A549 (cell line): ENCODE measurements at regions not wholly inside any gene's neighbourhood (a gene's known extent, or its start where the extent isn't known, plus 50 kb on each side); places are given as distances from the start of the nearest gene placed in this dataset.
"Not testable (repeated sequence)": the region's sequence is repeated elsewhere in the genome, so short reads cannot be mapped to it uniquely, and the experiment has no call there.

ENCODE experiments used
- ATAC-seq, 2 experiments: fragments of 200-7000 bp in 1 of 2; fragments of >200 bp in 1 of 2; cut with Nextera tagmentation in 1 of 2; cut with Tn5 transposase in 1 of 2; 3 replicates each; pipeline versions ENCODE4 v1.8.0 to v1.9.1; 2018 to 2020; ENCODE audit warnings: mild to moderate bottlenecking in 1 of 2, moderate library complexity in 1 of 2
- CTCF ChIA-PET: fragments of 300-600 bp; sonication (Branson Sonifier 250); formaldehyde crosslinking; extraction: SDS; loops from one replicate; lab custom pipeline; 2021; ENCODE audit warnings: antibody characterized with exemption, inconsistent platforms; lab: Yijun Ruan, JAX
- POLR2A ChIA-PET: fragments of 350-600 bp; formaldehyde crosslinking; extraction: SDS; loops from one replicate; lab custom pipeline; 2021; ENCODE audit warnings: antibody characterized with exemption, inconsistent platforms; lab: Yijun Ruan, JAX
- DNase-seq, 2 experiments: peaks; one replicate each; pipeline versions ENCODE4 v3.0.0 to v3.0.0-alpha.2; 2011 to 2016; ENCODE audit warnings: low read depth in 1 of 2, low spot score in 1 of 2
- FAIRE-seq: peaks from 2 replicates; lab custom pipeline; 2011; peaks lifted over from hg19 to GRCh38; lab: Jason Lieb, UNC
- H3K27ac ChIP-seq, 2 experiments: fragments of >200 bp; sonication (Bioruptor Twin); formaldehyde crosslinking; 3 replicates each; pipeline ENCODE4 v1.5.1; 2016 to 2017
- H3K4me1 ChIP-seq: fragments of >200 bp; sonication (Bioruptor Twin); formaldehyde crosslinking; 3 replicates; pipeline ENCODE4 v1.6.1; 2016
- H3K4me2 ChIP-seq: fragments of >200 bp; sonication (Bioruptor Twin); formaldehyde crosslinking; 3 replicates; pipeline ENCODE4 v1.6.1; 2016
- H3K4me3 ChIP-seq: fragments of >200 bp; sonication (Bioruptor Twin); formaldehyde crosslinking; 3 replicates; pipeline ENCODE4 v1.5.1; 2016
- H3K9me3 ChIP-seq: fragments of >200 bp; sonication (Bioruptor Twin); formaldehyde crosslinking; 3 replicates; pipeline ENCODE4 v1.6.1; 2016
- BHLHE40 ChIP-seq: IDR thresholded peaks from 2 replicates; pipeline ENCODE4 v1.6.1; 2012; ENCODE audit warnings: low read depth, low read length, inconsistent platforms
- CBX8 ChIP-seq: fragments of 200-600 bp; sonication (generic); IDR thresholded peaks from 2 replicates; pipeline ENCODE4 v1.6.1; 2016
- CHD2 ChIP-seq: fragments of 150-350 bp; IDR thresholded peaks from 2 replicates; pipeline ENCODE4 v1.6.1; 2014; ENCODE audit warnings: low read length; ENCODE audit not compliant: partially characterized antibody
- CTCF ChIP-seq: fragments of >200 bp; sonication (Bioruptor Twin); formaldehyde crosslinking; IDR thresholded peaks from 3 replicates; pipeline ENCODE4 v1.5.1; 2016
- FOXS1 ChIP-seq: fragments of 250-450 bp; sonication (Bioruptor Pico); IDR thresholded peaks from 2 replicates; pipeline ENCODE4 v1.5.0; 2020; ENCODE audit warnings: mild to moderate bottlenecking, moderate library complexity
- GATA3 ChIP-seq: IDR thresholded peaks from 2 replicates; pipeline ENCODE4 v1.6.1; 2012; ENCODE audit warnings: borderline replicate concordance
- HDAC2 ChIP-seq: fragments of 200-600 bp; sonication (generic); IDR thresholded peaks from 2 replicates; pipeline ENCODE4 v1.6.1; 2016
- HES2 ChIP-seq: fragments of >200 bp; sonication (Bioruptor Twin); formaldehyde crosslinking; IDR thresholded peaks from 2 replicates; pipeline ENCODE4 v1.6.1; 2016
- HEYL ChIP-seq: fragments of 250-450 bp; sonication (Bioruptor Pico); IDR thresholded peaks from 2 replicates; pipeline ENCODE4 v1.8.0; 2021; ENCODE audit warnings: mild to moderate bottlenecking, moderate library complexity
- JUNB ChIP-seq: fragments of >200 bp; sonication (Bioruptor Twin); formaldehyde crosslinking; IDR thresholded peaks from 2 replicates; pipeline ENCODE4 v1.6.1; 2016
- KDM1A ChIP-seq: fragments of 200-600 bp; sonication (generic); IDR thresholded peaks from 2 replicates; pipeline ENCODE4 v1.6.1; 2016; ENCODE audit warnings: low read depth, mild to moderate bottlenecking
- KDM5A ChIP-seq: fragments of 200-600 bp; sonication (generic); IDR thresholded peaks from 2 replicates; pipeline ENCODE4 v1.6.1; 2016; ENCODE audit warnings: antibody characterized with exemption, mild to moderate bottlenecking
- MAX ChIP-seq: IDR thresholded peaks from 2 replicates; pipeline ENCODE4 v1.6.1; 2012
- MAZ ChIP-seq: fragments of 150-350 bp; IDR thresholded peaks from 2 replicates; pipeline ENCODE4 v1.6.1; 2014; ENCODE audit warnings: antibody characterized with exemption, low read depth, low read length, borderline replicate concordance
- NFE2L2 ChIP-seq: fragments of 150-350 bp; conservative IDR thresholded peaks from 2 replicates; pipeline ENCODE4 v1.6.1; 2014; ENCODE audit warnings: low read length
- NPAS2 ChIP-seq: fragments of 250-450 bp; sonication (Bioruptor Pico); IDR thresholded peaks from 2 replicates; pipeline ENCODE4 v1.8.0; 2022; ENCODE audit warnings: mild to moderate bottlenecking, moderate library complexity, borderline replicate concordance
- NR3C1 ChIP-seq: fragments of >200 bp; sonication (Bioruptor Twin); formaldehyde crosslinking; IDR thresholded peaks from 3 replicates; pipeline ENCODE4 v1.6.1; 2017
- PHF8 ChIP-seq: fragments of 200-600 bp; sonication (generic); IDR thresholded peaks from 2 replicates; pipeline ENCODE4 v1.6.1; 2016; ENCODE audit warnings: low read depth, mild to moderate bottlenecking, antibody characterized with exemption, moderate library complexity, borderline replicate concordance
- POLR2A ChIP-seq: IDR thresholded peaks from 2 replicates; pipeline ENCODE4 v1.6.1; 2012; ENCODE audit warnings: mild to moderate bottlenecking, low read length
- POLR2AphosphoS2 ChIP-seq: conservative IDR thresholded peaks from 2 replicates; pipeline ENCODE4 v1.6.1; 2012; ENCODE audit warnings: low read length, improper control_type of control experiment, inconsistent platforms
- RCOR1 ChIP-seq: fragments of 150-350 bp; IDR thresholded peaks from 2 replicates; pipeline ENCODE4 v1.6.1; 2014; ENCODE audit warnings: antibody characterized with exemption, low read length, low read depth
- REST ChIP-seq: fragments of 200-600 bp; sonication (generic); IDR thresholded peaks from 2 replicates; pipeline ENCODE4 v1.6.1; 2016; ENCODE audit warnings: antibody characterized with exemption, mild to moderate bottlenecking, moderate library complexity
- SMC3 ChIP-seq: fragments of >200 bp; sonication (Bioruptor Twin); formaldehyde crosslinking; IDR thresholded peaks from 3 replicates; pipeline ENCODE4 v1.6.1; 2018; ENCODE audit warnings: inconsistent platforms
- TFCP2L1 ChIP-seq: fragments of 250-450 bp; sonication (Bioruptor Pico); IDR thresholded peaks from 2 replicates; pipeline ENCODE4 v1.5.0; 2021; ENCODE audit warnings: mild to moderate bottlenecking
- USF2 ChIP-seq: fragments of 450-650 bp; IDR thresholded peaks from 2 replicates; pipeline ENCODE4 v1.6.1; 2014; ENCODE audit warnings: antibody characterized with exemption
- ZC3H11A ChIP-seq: fragments of 450-650 bp; IDR thresholded peaks from 2 replicates; pipeline ENCODE4 v1.6.1; 2014; ENCODE audit warnings: antibody characterized with exemption, mild to moderate bottlenecking
- WGBS: methylation state at CpG from one replicate; pipeline ENCODE4 v1.1.6; 2017; ENCODE audit errors: missing lambda C conversion rate; 5-methylcytosine and 5-hydroxymethylcytosine counted together

GRCh38 chr7:116407165-116407564 lies 92.4 kb upstream of the CAV2 start:
- Histone ChIP-seq H3K4me3 (no peak overlapping the region), H3K9me3 (no peaks in the 10 kb centered on the region), H3K27ac (peak overlapping the region in 1 of 2 experiments; percentile 59; a peak in 1 of 6 replicates), H3K4me2 (peak overlapping the region; percentile 21; the same call in 1 of the 3 replicates), H3K4me1 (peaks cover 26% of the 10 kb centered on the region)
- DNase-seq, result no peak
- 84% methylated on average over 3 of the region's 3 CpGs for WGBS
- ATAC-seq, result no peak
- no peak for FAIRE-seq
- ChIA-PET CTCF (no interaction called here), POLR2A (no interaction called here)
- TF ChIP-seq BHLHE40 (no peak), NPAS2 (no peak), USF2 (no peak), HEYL (CRISPR knock-in tag) (no peak), HES2 (no peak), CHD2 (no peak), HDAC2 (no peak), GATA3 (no peak), JUNB (no peak), TFCP2L1 (CRISPR knock-in tag) (no peak), NR3C1 (no peak), NFE2L2 (no peak)

GRCh38 chr7:116408166-116408565 lies 91.4 kb upstream of the CAV2 start:
- DNase-seq, result no peak
- Histone ChIP-seq H3K4me1 (peaks cover 24% of the 10 kb centered on the region), H3K9me3 (no peaks in the 10 kb centered on the region), H3K4me3 (no peak overlapping the region), H3K27ac (0 out of 6 replicates have a peak overlapping the region, but pooled peaks of 1 of the 2 experiments have one; percentile 4), H3K4me2 (no peak overlapping the region)
- FAIRE-seq, result no peak
- TF ChIP-seq SMC3, result no peak
- no peak for TF ChIP-seq CTCF
- no peak for TF ChIP-seq CBX8
- no peak for TF ChIP-seq RCOR1
- no peak for TF ChIP-seq POLR2AphosphoS2
- no peak for TF ChIP-seq KDM1A
- TF ChIP-seq REST, result no peak
- TF ChIP-seq HDAC2, result no peak
- no peak for TF ChIP-seq MAX
- no peak for TF ChIP-seq KDM5A
- no peak for TF ChIP-seq USF2
- TF ChIP-seq MAZ, result no peak
- no peak for TF ChIP-seq CHD2
- TF ChIP-seq FOXS1 (CRISPR knock-in tag), result no peak
- TF ChIP-seq ZC3H11A, result no peak
- no peak for TF ChIP-seq PHF8
- TF ChIP-seq POLR2A, result no peak
- ChIA-PET POLR2A (no interaction called here), CTCF (no interaction called here)
- WGBS, result 89% methylated on average over 2 of the region's 2 CpGs
- ATAC-seq, result no peak

GRCh38 chr7:116408831-116409453 lies 90.6 kb upstream of the CAV2 start:
- H3K27ac ChIP-seq, ATAC-seq, H3K4me2 ChIP-seq, POLR2A ChIA-PET, H3K9me3 ChIP-seq, DNase-seq, FAIRE-seq, H3K4me3 ChIP-seq: not testable (repeated sequence)
- WGBS, result 89% methylated on average over 28 of the region's 28 CpGs
- CTCF ChIA-PET, result interaction anchor here (0.6 kb wide), 1 partner anchor 30 kb away, joined by 3 read pairs; no protein-coding TSS in a partner anchor
- peaks cover 18% of the 10 kb centered on the region for H3K4me1 ChIP-seq

- H3K27ac ChIP-seq, H3K4me2 ChIP-seq, FAIRE-seq, ATAC-seq, H3K9me3 ChIP-seq, DNase-seq, H3K4me3 ChIP-seq, CTCF ChIA-PET, POLR2A ChIA-PET: not testable (repeated sequence)
- WGBS, result 88% methylated on average over 3 of the region's 3 CpGs
- peaks cover 16% of the 10 kb centered on the region for H3K4me1 ChIP-seq
Measured at GRCh38 chr7:116410694-116411093, 88.8 kb upstream of the CAV2 start.
